Fibroblast of skin of left biceps (primary cell): ENCODE measurements at regions not wholly inside any gene's neighbourhood (a gene's known extent, or its start where the extent isn't known, plus 50 kb on each side); places are given as distances from the start of the nearest gene placed in this dataset.

ENCODE experiments used
- DNase-seq, 2 experiments: peaks; one replicate each; pipeline ENCODE4 v3.0.0-alpha.2; 2013; ENCODE audit warnings: low read depth in 2 of 2

DNA sequence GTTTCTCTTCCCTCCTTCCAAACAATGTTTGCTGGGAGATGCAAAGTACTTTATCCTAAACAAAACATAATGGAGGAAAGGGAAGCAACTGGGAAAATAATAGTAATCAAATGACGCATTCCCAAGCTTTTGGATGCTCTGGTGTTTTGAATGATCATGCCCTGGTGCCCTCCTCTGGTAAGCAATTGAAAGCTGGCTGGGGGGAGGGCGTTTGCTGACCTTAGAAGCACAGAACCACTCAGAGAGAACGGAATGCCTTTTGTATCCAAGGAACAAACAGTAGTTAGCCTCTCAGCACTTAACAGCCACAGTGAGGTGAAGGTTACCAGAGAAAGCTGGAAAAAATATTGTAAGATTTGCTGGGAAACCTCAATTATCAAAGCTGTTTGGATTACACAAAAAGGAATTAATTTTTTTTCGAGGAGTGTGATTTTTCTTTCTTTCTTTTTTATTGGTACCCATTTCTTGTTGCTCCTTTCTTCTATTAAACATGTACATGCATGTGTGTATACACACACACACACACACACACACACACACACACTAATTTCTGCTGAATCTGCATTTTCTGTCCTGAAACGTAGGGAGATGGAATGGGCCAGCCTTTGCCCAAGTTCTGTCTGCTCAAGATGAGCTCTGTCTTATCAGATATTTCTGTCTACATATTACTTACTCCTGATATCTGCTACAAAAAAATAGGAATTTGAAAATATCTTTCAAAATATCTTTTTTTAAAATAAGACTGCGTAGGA lies 155.8 kb upstream of the IGFBP7 start:
- DNase-seq = no peak

DNA sequence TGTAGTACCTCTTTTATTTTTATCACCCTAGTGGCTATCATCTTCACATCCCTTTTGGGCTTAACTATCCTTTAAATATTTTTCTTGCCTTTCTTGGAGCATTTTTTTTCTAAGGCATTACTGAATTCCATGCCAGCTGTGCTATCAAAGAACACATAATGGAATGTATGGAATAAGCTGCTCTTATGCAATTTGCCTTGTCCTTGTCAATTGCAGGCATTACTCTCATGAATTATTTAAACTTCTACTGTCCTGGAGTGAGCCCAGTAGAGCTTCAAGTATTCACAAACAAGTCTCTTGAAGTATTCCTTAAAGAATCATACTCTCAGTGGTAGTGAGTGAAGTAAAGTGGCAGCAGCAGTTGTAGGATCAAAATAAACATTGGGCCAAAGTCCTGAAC lies 144.6 kb upstream of the IGFBP7 start:
- no peak for DNase-seq

DNA sequence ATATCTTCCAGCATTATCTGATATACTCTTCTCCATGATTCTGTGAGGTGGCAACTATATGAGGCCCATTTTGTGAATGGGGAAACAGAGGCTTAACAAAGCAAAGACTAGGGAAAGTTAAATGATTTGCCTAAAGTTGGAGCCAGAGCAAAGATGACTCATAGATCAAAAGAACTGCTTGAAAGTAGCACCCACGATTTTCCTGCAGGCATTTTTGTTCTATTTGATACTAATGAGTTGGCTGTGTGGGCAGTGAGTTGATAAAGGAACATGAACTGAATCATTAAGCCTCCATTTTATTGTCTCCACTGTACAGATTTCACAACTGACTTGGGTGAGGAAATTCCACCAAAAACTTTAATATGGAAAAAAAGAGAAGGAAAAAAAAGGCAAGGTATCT lies 138.9 kb upstream of the IGFBP7 start:
- no peak for DNase-seq

DNA sequence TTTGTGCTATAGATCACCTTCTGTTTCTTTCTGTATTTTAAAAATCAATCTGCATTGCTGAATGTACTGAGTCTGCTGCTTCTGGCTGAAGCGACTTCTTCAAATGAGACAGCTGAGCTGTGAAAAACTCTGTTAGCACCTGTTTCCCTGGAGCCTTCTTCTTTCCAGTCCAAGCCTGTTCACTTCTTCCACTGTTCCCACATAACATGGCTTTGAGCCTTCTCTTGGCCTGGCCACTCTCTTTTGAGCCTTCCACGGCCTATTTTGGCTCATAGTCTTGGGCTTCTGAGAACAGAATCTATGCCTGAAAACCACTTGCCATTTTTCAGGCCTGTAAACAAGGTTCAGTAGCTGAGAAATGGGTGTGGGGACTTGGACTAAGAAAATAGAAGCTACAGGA lies 132.9 kb upstream of the IGFBP7 start:
- DNase-seq = no peak

DNA sequence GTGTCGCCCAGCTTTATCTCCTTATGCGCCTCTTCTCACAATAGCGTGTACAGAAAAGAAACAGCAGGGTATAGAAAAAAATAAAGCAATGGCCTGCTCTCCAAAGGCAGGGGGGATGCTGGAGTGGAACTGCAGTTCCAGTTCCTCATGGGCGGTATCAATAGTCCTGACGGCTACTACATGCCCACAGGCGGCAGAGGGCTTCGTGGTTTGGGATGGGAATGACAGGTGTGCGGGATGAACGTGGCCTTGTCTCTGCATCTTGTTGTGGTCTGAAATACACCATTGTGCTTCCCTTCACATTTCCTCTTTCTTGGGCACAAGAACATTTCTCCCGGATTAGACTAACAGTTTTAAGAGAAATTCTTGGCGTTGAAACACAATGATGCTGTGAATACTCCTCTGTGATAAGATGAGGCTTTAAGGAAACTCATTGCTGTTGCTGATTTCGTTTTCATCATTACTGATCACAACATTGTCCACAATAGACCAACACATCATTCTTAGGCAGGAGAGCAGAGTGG lies 124.1 kb upstream of the IGFBP7 start:
- no peak for DNase-seq

DNA sequence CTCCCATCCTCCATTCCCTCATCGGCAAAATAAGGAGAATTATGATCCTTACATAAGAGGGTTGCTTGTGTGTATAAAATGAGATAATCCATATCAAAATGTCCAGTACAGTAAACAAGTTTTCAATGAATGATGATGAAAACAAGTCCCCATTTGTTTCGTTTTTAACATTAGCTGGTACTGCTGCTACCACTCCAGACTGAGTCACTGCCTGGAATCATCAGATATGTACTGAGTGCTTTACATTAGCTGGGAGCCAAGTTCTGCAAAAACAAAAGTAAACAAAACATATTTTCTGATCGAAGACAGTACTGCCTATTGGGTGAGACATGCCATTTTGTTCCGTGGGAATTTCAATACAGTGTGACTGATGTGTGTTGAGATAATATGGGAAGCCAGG lies 123.2 kb upstream of the IGFBP7 start:
- DNase-seq = no peak

DNA sequence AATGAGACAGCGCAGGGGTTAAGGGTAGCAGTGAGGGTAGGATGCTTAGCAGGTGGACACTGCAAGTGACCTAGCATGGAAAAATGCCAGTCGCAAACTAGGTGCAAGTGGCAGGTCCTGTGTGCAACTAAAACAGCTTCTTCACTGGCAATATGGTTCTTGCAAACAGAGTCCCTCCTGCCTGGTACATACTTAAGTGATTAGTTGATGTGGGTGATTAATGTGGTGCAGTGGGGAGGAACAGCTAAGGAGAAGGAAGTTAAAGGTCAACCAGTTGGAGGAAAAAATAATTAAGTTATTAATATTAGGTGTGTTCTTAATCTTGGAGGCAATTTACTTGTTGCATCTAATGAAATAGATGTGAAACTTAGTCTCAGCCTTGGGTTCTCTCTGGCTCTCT lies 121.6 kb upstream of the IGFBP7 start:
- no peak for DNase-seq

DNA sequence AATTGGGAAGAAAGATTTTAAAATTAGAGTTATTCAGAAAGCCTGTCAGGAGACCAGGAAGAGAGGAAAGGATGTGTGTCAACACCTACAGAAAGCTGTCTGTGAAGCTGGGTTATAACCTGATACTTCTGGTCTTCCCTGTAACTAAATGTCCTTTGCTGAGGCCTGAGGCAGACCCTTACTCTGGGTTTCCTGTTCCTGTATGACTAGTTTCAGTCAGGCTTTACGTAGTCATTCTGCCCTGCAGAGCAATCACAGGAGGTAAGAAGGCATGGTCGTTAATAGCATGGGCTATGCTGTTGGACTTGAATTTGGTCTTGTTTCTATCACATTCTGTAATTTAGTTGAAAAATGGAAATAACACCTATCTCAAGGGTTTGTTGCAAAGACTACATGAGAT lies 110.5 kb upstream of the IGFBP7 start:
- DNase-seq = no peak

DNA sequence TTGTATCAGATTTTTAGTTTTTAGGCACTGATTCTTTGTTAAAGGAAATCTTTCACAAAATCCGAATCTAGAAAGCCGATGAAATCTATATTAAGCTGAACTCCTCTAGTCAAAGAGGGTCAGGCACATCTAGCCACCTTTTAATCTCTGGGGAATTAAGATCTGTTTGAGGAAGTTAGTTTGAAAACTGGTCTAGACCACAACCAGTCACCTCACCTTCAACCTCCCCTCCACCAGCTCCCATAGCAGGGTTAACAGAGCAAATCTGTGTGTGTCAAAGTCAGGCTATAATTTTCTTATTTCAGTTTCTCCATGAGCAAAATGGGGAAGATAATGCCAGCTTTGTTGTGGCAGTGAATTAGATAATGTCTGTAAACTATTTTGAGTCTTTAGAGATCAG lies 110.0 kb upstream of the IGFBP7 start:
- DNase-seq = no peak

DNA sequence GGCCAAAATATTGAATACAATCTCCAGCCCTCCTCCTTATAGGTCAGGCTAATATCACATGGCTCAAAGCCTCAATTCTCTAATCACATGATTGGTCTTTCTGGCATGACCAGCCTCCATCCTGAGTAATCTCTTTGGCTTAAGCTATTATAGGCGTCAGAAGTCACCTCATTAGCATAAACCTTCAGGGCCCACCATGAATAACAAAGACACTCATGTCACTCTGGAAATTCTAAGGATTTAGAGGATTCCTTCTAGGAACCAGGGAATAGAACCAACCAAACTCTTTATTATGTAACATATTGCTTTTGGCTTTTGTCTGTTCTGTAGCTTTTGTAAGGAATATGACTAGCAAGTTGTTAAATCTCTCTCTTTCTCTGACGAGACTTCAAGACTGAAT lies 109.2 kb upstream of the IGFBP7 start:
- no peak for DNase-seq

DNA sequence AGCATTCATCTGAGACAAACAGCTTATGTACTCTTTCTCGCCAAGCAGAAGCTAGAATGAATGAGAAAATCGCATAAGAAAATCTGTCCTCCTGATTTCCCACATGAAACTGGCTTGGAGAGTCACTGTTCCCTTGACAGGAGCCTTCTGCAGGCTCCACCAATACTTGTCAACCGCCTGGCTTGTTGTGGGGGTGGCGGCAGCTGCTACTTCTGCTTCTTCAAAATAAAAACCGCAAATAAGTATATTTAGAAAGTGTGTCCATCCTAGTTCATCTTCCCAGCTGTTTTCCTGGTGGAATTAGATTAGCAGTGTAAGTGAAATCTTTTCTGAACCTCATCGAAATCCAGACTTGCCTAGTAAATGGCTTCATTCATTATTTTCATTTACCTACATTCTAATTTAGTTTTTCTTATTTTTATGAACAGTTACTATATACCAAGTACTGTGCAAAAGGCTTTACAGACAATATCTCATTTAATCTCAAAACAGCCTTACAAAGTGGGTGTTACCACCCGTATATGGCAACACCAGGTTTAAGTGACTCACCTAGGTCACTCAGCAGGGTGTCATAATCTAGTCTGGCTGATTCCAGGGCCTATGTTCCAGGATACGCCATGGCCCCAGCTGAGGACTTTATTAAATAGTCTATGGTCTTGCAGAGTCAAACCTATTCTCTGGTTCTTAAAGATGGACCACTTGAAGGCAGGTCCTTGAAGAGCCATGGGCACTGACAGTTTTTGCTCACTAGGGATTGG lies 104.6 kb upstream of the IGFBP7 start:
- no peak for DNase-seq

DNA sequence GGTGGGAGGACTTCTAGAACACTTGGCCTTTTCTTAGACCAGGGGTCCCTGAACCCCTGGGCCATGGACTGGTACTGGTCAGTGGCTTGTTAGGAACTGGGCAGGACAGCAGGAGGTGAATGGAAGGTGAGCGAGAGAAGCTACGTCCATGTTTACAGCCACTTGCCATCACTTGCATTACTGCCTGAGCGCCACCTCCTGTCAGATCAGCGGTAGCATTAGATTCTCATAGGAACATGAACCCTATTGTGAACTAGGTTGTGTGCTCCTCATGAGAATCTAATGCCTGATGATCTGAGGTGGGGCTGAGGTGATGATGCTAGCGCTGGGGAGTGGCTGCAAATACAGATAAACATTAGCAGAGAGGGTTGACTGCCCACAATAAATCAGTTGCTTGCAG lies 100.9 kb upstream of the IGFBP7 start:
- no peak for DNase-seq

DNA sequence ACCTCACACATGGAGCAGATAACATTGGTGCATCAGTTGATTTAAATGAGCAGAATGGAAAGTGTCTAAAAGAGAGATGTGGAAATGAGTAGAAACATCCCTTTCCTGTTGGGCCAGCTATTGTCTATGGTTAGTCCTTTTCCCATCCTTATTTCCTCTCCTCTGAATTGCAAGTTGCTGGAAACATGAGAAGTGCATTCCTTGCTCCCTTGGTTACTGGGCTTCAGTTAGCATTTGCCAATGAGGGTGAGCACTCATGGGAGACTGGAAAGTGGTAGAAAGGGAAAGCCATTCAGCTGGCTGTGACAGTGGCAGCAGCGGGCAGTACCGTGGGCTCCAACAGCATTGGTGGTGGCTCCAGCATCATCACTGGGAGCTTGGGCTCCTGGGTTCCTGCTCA lies 96.0 kb upstream of the IGFBP7 start:
- no peak for DNase-seq

DNA sequence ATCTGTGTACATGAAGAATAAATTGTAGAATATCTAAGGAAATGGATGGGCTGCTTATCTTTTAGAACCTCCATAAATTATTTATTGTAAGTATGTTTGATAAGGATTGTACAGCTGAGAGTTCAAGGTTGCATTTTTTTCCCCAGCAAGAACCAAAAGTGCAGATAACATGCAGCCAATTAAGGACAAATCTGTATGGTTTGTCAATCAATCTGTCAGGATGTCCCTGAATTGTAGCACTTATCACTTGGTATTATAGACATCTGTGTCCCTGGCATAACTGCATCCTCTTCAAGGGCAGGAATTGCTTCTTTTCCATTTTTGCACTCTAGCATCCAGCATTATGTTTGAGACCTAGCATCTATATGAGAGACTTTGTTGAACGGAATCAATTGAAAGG lies 95.4 kb upstream of the IGFBP7 start:
- no peak for DNase-seq

DNA sequence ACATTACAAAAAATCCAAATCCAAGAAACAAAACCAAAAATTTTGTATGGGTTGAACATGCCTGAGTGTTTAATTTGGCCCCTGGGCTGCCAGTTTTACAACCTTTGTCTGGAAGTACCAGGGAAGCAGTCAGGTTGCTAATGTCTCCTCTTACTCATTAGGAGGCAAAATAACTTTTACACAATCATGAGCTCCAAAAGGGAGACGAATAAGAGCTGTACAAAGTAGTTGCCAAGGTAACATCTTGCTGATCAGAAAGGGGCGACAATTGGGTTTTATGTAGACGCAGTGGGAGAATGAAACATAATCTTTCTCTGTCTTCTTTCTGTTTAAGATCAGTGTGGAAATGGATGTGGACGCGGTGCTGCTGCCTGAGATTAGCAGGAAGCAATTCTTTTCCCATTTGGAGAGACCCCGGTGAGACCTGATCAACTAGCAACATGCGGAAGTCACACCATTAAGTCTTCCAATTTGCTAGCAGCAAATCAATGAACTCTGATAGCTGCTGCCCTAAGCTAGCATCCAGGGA lies 90.7 kb upstream of the IGFBP7 start:
- DNase-seq = no peak

DNA sequence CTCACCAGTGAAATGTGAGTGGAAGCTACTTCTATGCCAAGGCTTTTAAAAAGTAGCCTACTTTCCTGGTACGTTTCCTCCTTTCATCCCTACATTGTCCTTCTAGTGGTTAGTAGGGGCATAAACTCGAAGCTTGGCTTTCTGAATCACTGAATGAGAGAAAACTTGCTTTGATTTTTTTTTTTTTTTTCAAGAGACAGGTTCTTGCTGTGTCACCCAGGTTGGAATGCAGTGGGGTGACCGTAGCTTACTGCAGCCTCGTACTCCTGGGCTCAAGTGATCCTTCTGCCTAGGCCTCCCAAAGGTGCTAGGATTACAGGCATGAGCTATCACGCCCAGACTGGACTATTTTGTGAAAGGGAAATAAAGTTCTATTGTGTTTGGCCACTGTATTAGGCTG lies 89.1 kb upstream of the IGFBP7 start:
- no peak for DNase-seq

DNA sequence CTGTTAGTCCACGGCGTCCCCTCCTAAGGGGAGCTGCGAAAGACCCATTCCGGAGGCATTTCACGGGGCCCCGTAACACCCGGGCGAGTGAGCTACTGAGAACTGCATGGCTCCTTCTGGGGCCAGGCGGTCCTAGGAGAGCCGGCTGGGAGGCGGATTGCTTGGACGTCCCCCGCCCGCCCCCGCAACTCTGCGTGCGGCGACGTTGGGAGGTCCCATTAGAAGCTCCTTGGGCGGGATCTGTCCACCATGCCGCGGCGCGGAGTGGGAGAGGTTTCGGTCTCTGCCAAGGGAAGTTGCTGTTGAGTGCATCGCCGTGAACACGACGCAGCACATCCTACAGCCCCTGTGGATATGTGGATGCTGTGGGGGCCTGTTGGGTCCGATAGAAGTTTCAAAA lies 85.4 kb upstream of the IGFBP7 start:
- no peak for DNase-seq

DNA sequence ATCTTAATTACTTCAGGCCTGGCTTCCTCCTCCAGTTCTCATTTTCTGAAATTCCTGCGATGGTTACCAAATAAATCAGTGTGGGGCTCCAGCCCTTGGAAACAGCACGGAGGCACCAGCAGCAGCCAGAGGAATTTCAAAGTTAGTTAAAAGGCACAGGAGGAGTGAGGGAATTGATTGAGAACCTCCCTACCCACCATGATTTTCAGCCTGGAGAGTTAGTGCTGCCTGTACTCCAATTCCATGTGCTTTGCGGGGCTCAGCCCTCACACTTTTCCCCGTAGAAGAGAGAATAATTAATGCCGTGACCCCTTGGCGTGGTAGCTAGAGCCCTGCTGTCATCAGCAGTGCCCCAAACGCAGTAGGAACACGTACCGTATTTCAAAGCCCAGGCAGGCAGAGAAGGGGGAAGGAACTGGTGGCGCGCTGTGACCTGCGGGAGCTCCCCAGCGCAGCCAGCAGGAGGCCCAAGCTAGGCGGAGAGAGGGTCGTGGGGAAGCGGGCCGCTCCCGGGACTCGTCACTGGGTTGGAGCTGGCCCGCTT lies 84.0 kb upstream of the IGFBP7 start:
- no peak for DNase-seq

DNA sequence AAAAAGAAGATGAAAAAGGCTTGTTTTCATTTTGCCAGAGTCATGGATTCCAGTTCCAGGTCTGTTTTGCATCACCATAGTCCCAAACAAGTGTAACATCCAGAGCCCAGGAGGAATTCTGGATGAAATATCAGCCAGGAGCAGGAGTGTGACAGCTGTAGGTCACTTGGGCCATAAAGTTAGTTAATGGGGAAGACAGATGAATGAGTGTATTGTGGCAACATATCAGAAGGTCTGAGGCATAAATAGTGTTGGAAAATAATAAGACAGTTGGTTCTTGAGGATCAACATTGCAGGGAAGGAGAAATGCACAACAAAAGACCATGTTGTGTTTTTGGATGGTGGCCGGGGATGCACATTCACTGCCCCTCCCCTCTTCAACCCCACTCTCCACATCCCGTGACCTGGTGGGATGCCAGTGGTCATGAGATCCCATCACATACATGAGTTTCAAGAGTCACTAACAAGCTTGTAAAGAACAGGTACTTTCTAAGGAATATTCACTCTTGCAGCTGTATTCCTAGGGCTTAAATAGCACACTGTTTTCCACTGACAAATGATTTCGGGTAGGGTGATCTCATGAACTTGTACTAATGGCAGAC lies 83.1 kb upstream of the IGFBP7 start:
- no peak for DNase-seq

DNA sequence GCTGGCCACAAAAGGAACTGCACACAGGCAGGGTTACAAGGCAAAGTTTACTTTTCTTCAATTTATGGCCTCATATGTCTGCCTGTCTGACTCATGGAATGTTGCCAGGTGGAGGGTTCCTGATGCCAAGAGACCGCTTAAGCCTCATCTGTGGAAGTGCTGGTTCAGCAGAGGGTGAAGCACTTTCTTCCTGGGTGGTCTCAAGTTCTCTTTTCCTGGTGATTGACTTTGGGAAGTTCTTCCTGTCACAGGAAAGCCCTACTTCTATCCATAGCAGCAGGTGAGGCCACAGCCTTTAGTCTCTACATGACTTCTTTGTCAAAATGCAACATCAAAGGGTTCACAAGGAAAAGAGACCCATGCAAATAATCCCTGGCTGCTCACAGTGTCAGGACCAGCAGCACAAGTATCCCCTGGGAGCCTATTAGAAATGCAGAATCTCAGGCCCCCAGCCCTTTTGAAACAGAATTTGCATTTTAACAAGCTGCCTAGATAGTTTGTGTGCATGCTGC lies 81.4 kb upstream of the IGFBP7 start:
- DNase-seq = no peak

DNA sequence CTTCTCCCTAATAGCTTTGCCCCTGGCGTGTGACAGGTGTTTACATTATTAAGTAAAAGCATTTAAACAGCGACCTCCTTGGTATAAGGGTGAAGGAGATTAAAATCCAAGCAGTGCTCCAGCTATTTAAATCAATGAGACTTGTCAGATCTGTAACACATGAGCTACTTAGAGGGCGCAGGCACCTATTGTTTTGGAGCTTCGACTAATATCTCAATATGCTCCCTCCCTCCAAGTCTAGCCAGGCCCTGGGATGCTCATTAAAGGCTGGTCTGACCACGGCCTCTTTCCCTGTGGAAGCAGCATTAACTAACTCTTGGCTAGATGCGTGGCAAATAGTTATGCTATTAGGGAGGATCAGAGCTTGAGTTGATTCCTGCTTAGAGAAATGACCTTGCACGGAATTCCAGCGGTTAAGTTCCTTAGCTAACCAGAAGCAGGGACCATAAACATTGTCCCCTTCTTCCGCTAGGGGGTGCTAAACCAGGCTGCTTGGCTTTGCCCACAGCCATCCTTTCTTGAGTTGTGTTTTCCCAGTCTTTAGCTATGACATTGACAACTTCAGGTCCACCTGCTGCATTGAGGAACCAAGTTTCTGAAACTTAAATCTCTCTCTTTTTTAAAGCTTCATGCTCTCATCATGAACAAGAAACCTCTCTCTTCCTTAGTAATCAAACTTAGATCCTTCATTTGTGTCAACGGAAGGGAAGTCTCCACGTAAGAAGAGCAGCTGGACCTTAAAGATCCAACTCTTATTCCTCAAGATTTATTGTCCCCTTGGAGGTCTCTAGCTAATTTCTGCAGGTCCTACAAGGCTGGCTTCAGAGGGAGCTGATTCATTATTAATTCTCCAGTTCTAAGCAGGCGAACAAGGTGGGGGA lies 80.7 kb upstream of the IGFBP7 start:
- no peak for DNase-seq
